ENCODE measurements at regions not wholly inside any gene's neighbourhood (a gene's known extent, or its start where the extent isn't known, plus 50 kb on each side); places are given as distances from the start of the nearest gene placed in this dataset.

GRCh38 chr15:95793231-95793630 lies 537.3 kb upstream of the NR2F2 start:
- ChIA-PET CTCF (ENCODE audit: partially characterized antibody) (no interaction called here), POLR2A (ENCODE audit: partially characterized antibody) (no interaction called here)
- H4K91ac ChIP-seq (replicated peaks; ENCODE audit: insufficient read length, low read length), result no peak overlapping the region
- H3K23me2 ChIP-seq (ENCODE audit: low read depth, low read length), result no peaks in the 10 kb centered on the region
- H3K14ac ChIP-seq (ENCODE audit: insufficient read length), result no peak overlapping the region
- H3K9me3 ChIP-seq (ENCODE audit: insufficient read depth in 2 of 2, low read depth in 1 of 2, low read length in 1 of 2), result no peaks in the 10 kb centered on the region
- H3K4me3 ChIP-seq (ENCODE audit: extremely low read depth in 1 of 4, insufficient read depth in 2 of 4, low read depth in 3 of 4, low read length in 4 of 4), result no peak overlapping the region
- no peak overlapping the region for H3K18ac ChIP-seq (ENCODE audit: extremely low read depth, low read length)
- no peak overlapping the region for H4K8ac ChIP-seq (ENCODE audit: extremely low read depth, insufficient read depth, low read length)
- no peaks in the 10 kb centered on the region for H3K79me1 ChIP-seq (ENCODE audit: low read depth, low read length)
- no peak overlapping the region for H3K4me2 ChIP-seq (ENCODE audit: insufficient read depth in 1 of 2, low read depth in 2 of 2, low read length in 2 of 2)
- H2BK5ac ChIP-seq (ENCODE audit: low read depth, low read length), result no peak overlapping the region
- no peak overlapping the region for H3K9ac ChIP-seq (replicated peaks in 1 of 4; ENCODE audit: extremely low read depth in 1 of 4, low read depth in 3 of 4, low read length in 3 of 4)
- H3K56ac ChIP-seq (replicated peaks; ENCODE audit: insufficient read length, low read depth, low read length), result no peak overlapping the region
- TF ChIP-seq TCF12 (IDR thresholded peaks at IDR 0.05; ENCODE audit: low read depth, low read length), result no peak
- TF ChIP-seq SIN3A (conservative IDR thresholded peaks at IDR 0.05 in 1 of 2, IDR thresholded peaks at IDR 0.05 in 1 of 2; ENCODE audit: low read depth in 1 of 2, low read length in 2 of 2), result no peak
- TF ChIP-seq FOSL1 (IDR thresholded peaks at IDR 0.05; ENCODE audit: insufficient read depth, low read depth, low read length), result no peak
- TF ChIP-seq NANOG (IDR thresholded peaks at IDR 0.05; ENCODE audit: insufficient read depth, low read depth, low read length, poor library complexity, severe bottlenecking), result no peak
- TF ChIP-seq POU5F1 (IDR thresholded peaks at IDR 0.05; ENCODE audit: low read depth, low read length), result no peak
- TF ChIP-seq KDM4A (IDR thresholded peaks at IDR 0.05; ENCODE audit: low read depth, low read length, severe bottlenecking), result no peak
- no peak for TF ChIP-seq SUZ12 (IDR thresholded peaks at IDR 0.05; ENCODE audit: low read length)
- no peak for TF ChIP-seq SIRT6 (IDR thresholded peaks at IDR 0.05; ENCODE audit: low read length)
- TF ChIP-seq TAF1 (IDR thresholded peaks at IDR 0.05; ENCODE audit: low read depth, low read length), result no peak
- TF ChIP-seq CREB1 (IDR thresholded peaks at IDR 0.05), result no peak
- TF ChIP-seq TAF7 (optimal IDR thresholded peaks at IDR 0.05; ENCODE audit: borderline replicate concordance, low read depth, low read length), result no peak
- no peak for TF ChIP-seq ZNF274 (IDR thresholded peaks at IDR 0.05; ENCODE audit: borderline replicate concordance, extremely low read depth, low read length)
- no peak for TF ChIP-seq RBBP5 (IDR thresholded peaks at IDR 0.05; ENCODE audit: borderline replicate concordance, low read depth, low read length)
- TF ChIP-seq SP1 (IDR thresholded peaks at IDR 0.05; ENCODE audit: low read depth, low read length), result no peak
- H3K23ac ChIP-seq (ENCODE audit: insufficient read length), result no peak overlapping the region
- H2BK12ac ChIP-seq (ENCODE audit: low read depth, low read length), result no peak overlapping the region
- WGBS, 2 experiments (ENCODE audit: extremely low coverage in 1 of 2, insufficient coverage in 1 of 2, insufficient read length in 1 of 2, insufficient replicate concordance in 2 of 2, low coverage in 1 of 2, low lambda C conversion rate in 2 of 2, missing lambda C conversion rate in 1 of 2), result 94% methylated on average over 2 of the region's 2 CpGs; no CpG with 5 or more reads in 1 of the 2 experiments
- no peak overlapping the region for H2AK5ac ChIP-seq (ENCODE audit: low read depth, low read length)
- H2BK20ac ChIP-seq (ENCODE audit: low read length), result no peak overlapping the region
- FAIRE-seq, result no peak
- H2AFZ ChIP-seq (ENCODE audit: low read length), result no peak overlapping the region
- no peak overlapping the region for H3K4ac ChIP-seq (replicated peaks; ENCODE audit: insufficient read length, low read depth, low read length)
- H3K27ac ChIP-seq (ENCODE audit: low read depth, low read length), result no peak overlapping the region
- H3K36me3 ChIP-seq (ENCODE audit: control insufficient read depth in 2 of 4, insufficient read depth in 4 of 4, low read length in 3 of 4), result no peaks in the 10 kb centered on the region
- no peaks in the 10 kb centered on the region for H3K79me2 ChIP-seq (ENCODE audit: control insufficient read depth in 1 of 2, insufficient read depth in 2 of 2, low read length in 2 of 2)
- H3K27me3 ChIP-seq (replicated peaks in 1 of 4; ENCODE audit: control insufficient read depth in 3 of 4, extremely low read depth in 1 of 4, insufficient read depth in 3 of 4, low read length in 3 of 4), result no peaks in the 10 kb centered on the region
- H3K4me1 ChIP-seq (replicated peaks in 1 of 4; ENCODE audit: control insufficient read depth in 3 of 4, insufficient read depth in 4 of 4, low read length in 3 of 4), result no peaks in the 10 kb centered on the region
- no peaks in the 10 kb centered on the region for H4K20me1 ChIP-seq (replicated peaks in 1 of 2; ENCODE audit: control insufficient read depth in 1 of 2, insufficient read depth in 2 of 2, low read length in 2 of 2)
- H2BK120ac ChIP-seq (replicated peaks; ENCODE audit: low read depth, low read length), result no peak overlapping the region
- no peak overlapping the region for H2BK15ac ChIP-seq (ENCODE audit: low read length)
- no peak for DNase-seq (ENCODE audit: low read depth in 1 of 2, low spot score in 2 of 2)
- no peak overlapping the region for H4K5ac ChIP-seq (ENCODE audit: insufficient read length, low read depth, low read length)

Measured in H1 (cell line).